AG08395 (cell line): ENCODE measurements at regions not wholly inside any gene's neighbourhood (a gene's known extent, or its start where the extent isn't known, plus 50 kb on each side); places are given as distances from the start of the nearest gene placed in this dataset.

ENCODE experiments used
- DNase-seq: peaks from one replicate; pipeline ENCODE4 v3.0.0; 2012; ENCODE audit warnings: mixed read lengths, low spot score

- DNase-seq, result no peak
Observed at GRCh38 chr10:4662576-4663161, 163.3 kb upstream of the AKR1E2 start.

GRCh38 chr10:4661511-4662255 is 164.3 kb upstream of the AKR1E2 start:
- no peak for DNase-seq

GRCh38 chr10:4658777-4659176 is 167.2 kb upstream of the AKR1E2 start:
- no peak for DNase-seq

GRCh38 chr10:4656576-4657194 is 169.3 kb upstream of the AKR1E2 start:
- DNase-seq, result peak; percentile 48

GRCh38 chr10:4655879-4656278 is 170.1 kb upstream of the AKR1E2 start:
- DNase-seq, result no peak

GRCh38 chr10:4655406-4655805 is 170.6 kb upstream of the AKR1E2 start:
- no peak for DNase-seq

GRCh38 chr10:4654496-4654895 is 171.5 kb upstream of the AKR1E2 start:
- no peak for DNase-seq

- DNase-seq, result no peak
Observed at GRCh38 chr10:4653160-4653559, 172.8 kb upstream of the AKR1E2 start.

- DNase-seq, result no peak
Observed at GRCh38 chr10:4652111-4653010, 173.6 kb upstream of the AKR1E2 start.

GRCh38 chr10:4651404-4652037 is 174.5 kb upstream of the AKR1E2 start:
- no peak for DNase-seq

GRCh38 chr10:4650582-4650981 is 175.4 kb upstream of the AKR1E2 start:
- DNase-seq, result peak; percentile 71

GRCh38 chr10:4649886-4650508 is 176.0 kb upstream of the AKR1E2 start:
- DNase-seq, result peak; percentile 36

GRCh38 chr10:4649471-4649870 is 176.5 kb upstream of the AKR1E2 start:
- no peak for DNase-seq

- no peak for DNase-seq
Observed at GRCh38 chr10:4648999-4649398, 177.0 kb upstream of the AKR1E2 start.

GRCh38 chr10:4647109-4647785 is 178.8 kb upstream of the AKR1E2 start:
- no peak for DNase-seq

- DNase-seq, result no peak
Observed at GRCh38 chr10:4646547-4646946, 179.5 kb upstream of the AKR1E2 start.

- no peak for DNase-seq
Observed at GRCh38 chr10:4645836-4646235, 180.2 kb upstream of the AKR1E2 start.

- no peak for DNase-seq
Observed at GRCh38 chr10:4643471-4643870, 182.5 kb upstream of the AKR1E2 start.

GRCh38 chr10:4639960-4640359 is 186.0 kb upstream of the AKR1E2 start:
- no peak for DNase-seq

GRCh38 chr10:4638099-4638498 is 187.9 kb upstream of the AKR1E2 start:
- no peak for DNase-seq

GRCh38 chr10:4637657-4638056 is 188.3 kb upstream of the AKR1E2 start:
- DNase-seq, result no peak
